ENCODE measurements at regions not wholly inside any gene's neighbourhood (a gene's known extent, or its start where the extent isn't known, plus 50 kb on each side); places are given as distances from the start of the nearest gene placed in this dataset.
A peak's percentile ranks its signal among the peaks of the same experiment; 100 is the strongest.

DNA sequence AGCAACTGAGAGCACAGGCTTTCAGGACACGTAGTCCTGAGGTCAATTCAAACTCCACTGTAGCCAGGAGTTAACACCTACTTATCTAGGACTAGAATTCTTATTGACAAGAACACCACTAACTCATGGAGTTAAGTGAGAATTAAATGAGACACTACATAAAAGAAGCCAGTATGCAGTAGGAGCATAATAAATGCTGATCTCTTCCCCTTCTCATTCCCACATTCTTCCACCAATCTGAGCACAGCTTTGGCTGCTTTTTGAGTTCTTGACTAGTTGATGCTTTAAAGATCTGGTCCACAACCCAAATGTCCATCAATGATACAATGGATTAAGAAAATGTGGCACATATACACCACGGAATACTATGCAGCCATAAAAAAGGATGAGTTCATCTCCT is 55.2 kb downstream of the TTC32 start:
- DNase-seq (ENCODE audit: low read depth), result no peak

- no peak for DNase-seq (ENCODE audit: low read depth)
These were observed 55.8 kb downstream of the TTC32 start for GRCh38 chr2:19846030-19846429.

DNA sequence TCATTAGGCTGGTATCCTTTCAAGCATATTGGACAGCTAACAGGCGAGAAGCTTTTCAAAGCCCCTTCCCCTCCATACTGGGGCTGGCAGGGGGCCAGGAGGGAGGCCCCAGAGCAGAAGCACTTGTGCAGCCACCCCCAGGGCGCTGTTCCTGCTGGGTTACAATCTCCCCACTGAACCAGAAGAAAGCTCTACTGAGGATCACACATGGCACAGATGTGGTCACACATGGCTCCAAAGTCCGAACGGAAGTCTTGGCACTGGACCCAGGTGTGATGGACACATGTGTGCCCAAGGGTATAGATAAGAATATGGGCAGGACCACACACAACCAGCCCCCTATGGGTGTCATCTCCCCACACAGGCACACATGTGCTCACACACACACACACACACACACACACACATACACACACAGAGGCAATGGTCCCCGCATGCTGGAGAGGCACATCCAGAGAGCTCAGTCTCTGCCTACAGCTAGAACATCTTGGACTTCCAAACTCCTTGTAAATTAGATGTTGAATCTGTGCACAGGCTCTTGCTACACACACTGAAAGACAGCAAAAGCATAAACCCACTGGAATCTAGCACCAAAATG is 56.4 kb downstream of the TTC32 start:
- DNase-seq (ENCODE audit: low read depth), result no peak

GRCh38 chr2:19844750-19845149 is 57.0 kb downstream of the TTC32 start:
- no peak for DNase-seq (ENCODE audit: low read depth)

- no peak for DNase-seq (ENCODE audit: low read depth)
These were observed 57.7 kb downstream of the TTC32 start for GRCh38 chr2:19843992-19844515.

DNA sequence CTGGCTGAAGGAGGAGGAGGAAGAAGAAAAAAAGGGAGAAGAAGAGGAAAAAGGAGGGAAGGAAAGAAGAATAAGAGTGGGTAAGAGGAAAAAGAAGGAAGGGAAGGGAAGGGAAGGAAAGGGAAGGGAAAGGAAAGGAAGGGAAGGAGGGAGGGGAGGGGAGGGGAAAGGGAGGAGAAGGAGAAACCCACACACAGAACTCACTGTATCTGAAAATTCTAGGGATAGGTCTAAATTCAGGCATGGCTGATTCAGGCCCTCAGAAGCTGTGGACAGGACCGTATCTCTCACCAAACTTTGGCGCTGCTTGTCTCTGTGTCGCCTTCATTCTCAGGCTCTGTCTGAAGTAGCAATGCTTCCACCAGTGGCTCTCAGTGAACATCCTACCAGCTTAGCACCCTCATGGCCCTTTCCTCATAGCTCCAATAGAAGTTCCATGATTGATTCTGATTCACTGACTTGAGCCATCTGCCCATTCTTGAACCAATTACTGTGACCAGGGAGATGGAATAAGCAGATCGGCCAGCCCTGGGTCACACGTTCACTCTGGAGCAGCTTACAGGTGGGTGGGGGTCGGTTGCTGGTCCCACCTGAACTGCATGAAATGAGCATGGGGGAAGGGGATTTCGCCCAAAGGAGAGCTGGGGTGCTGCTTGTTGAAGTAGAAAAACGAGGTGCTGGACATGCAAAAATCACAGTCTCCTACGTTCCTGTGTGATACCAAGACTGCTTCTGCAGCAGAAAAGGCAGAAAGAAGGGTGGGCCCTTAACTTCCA is 59.7 kb downstream of the TTC32 start:
- DNase-seq (ENCODE audit: low read depth), result no peak

GRCh38 chr2:19839438-19839837 is 62.3 kb downstream of the TTC32 start:
- DNase-seq (ENCODE audit: low read depth), result no peak

DNA sequence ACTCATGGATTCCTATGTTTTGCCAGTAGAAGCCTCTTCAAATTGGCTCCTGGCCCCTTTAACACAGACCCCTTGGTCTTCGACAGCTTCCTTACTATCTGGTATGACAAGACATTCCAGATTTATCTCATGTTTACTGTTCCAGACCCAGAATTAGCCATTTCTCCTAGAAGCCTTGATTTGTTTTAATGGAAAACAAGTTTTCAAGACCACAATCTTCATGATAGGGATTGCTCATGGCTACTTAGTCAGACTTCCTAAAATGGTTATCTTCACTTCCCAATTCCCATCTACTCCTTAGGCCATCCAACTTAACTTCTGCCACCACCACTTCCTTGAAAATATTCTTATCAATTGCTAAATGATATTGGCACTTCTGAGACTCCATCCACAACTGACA is 63.2 kb downstream of the TTC32 start:
- no peak for DNase-seq (ENCODE audit: low read depth)

GRCh38 chr2:19837235-19837766 is 64.5 kb downstream of the TTC32 start:
- no peak for DNase-seq (ENCODE audit: low read depth)

DNA sequence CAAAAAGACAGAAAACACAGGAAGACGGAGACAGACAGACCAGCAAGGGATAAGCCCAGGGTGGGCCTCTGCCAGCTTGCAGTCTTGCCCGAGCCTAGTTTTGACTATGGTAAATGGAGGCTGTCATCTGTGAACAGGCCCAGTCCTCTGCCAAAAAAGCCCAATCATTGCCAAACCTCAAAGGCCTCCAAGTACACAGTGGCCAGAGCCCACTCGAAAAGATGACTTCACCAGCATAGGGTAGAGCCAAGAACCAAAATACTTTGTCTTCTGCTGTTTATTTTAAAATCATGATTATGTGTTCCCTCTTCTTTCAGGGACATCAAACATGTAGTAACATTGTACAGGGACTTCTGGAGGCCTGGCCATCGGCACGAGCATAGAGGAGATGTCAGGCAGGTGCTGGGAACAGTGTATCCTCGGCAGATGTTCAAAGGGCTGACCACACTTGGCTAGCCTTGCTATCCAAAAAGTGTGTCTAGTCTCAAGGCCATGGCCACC is 66.0 kb downstream of the TTC32 start:
- no peak for DNase-seq (ENCODE audit: low read depth)

DNA sequence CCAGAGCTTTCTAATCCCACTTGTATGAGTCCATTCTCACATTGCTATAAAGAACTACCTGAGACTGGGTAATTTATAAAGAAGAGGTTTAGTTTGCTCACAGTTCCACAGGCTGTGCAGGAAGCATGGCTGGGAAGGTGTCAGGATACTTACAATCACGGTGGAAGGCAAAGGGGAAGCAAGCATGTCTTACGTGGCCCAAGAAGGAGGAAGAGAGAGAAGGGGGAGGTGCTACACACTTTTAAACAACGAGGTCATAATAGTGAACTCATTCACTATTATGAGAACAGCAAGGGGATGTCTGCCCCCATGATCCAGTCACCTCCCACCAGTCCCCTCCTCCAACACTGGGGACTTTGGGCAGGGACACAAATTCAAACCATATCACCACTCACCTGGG is 67.8 kb downstream of the TTC32 start:
- DNase-seq (ENCODE audit: low read depth), result no peak

GRCh38 chr2:19829672-19830071 is 72.1 kb downstream of the TTC32 start:
- no peak for DNase-seq (ENCODE audit: low read depth)

GRCh38 chr2:19826874-19827273 is 74.9 kb downstream of the TTC32 start:
- no peak for DNase-seq (ENCODE audit: low read depth)

- no peak for DNase-seq (ENCODE audit: low read depth)
These were observed 78.3 kb downstream of the TTC32 start for GRCh38 chr2:19823507-19823906.

DNA sequence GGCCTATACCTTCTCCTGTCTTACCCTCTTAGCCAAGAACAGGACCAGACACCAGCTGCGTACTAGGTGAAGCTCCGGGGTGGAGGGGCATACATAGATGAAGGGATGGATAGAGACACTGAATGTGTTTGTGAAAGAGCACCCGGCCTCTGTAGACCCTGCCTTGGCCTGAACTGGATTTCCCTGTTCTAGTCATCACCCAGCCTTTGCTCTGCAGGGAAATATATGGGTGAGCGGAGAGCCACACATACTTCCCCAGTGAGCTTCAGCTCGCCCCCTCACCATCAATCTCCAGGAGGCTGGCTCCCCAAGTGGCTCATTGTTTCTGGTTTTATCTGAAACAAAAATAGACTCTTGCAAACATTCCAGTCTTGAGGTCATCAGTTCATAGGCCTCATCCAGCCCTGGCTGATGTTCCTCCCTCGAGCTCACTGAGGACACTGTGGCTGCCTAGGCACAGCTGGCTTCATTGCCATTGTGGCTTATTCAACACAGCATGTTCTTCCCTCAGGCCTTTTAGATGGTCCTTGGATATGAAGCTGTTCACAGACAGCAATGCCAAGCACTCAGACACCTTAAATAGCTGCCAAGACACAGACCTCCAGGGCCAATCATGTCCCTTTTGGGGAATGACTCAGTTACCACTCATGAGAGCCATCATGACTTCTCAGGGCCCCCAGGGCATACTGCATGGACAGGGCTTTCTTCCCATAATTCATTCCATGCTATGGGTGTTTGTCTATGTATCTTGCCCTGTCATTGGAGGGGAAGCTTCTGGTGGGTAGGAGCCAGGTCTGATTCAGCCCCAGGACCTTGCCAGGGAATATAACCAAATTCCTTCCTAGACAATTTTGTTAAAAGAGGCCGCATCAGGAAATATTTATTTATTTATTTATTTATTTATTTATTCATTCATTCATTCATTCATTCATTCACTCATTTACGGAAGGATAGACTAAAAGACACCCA is 82.4 kb downstream of the TTC32 start:
- peak; percentile 87 for DNase-seq (ENCODE audit: low read depth)

GRCh38 chr2:19818543-19818942 is 83.2 kb downstream of the TTC32 start:
- DNase-seq (ENCODE audit: low read depth), result no peak

- DNase-seq (ENCODE audit: low read depth), result no peak
These were observed 83.7 kb downstream of the TTC32 start for GRCh38 chr2:19818039-19818438.

DNA sequence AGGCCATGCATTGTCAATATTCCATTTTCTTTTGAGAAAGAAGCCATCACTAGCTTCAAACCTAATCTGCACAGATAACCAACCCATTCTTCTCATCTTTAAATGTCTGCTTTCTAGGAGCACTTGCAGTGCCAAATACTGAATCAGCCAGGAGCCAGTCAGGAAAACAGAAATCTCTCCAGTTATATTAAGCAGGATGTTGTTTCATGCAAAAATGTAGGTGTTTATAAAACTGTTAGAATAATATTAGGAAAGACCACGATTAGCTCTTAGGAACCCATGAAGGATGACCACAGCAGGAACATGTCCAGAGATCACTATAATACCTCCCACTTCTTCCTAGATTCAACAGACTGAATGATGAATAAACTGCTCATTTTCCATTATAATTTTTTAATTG is 86.0 kb downstream of the TTC32 start:
- DNase-seq (ENCODE audit: low read depth), result no peak

GRCh38 chr2:19812166-19812565 is 89.6 kb downstream of the TTC32 start:
- DNase-seq (ENCODE audit: low read depth), result no peak

GRCh38 chr2:19811186-19811585 is 90.6 kb downstream of the TTC32 start:
- DNase-seq (ENCODE audit: low read depth), result no peak

DNA sequence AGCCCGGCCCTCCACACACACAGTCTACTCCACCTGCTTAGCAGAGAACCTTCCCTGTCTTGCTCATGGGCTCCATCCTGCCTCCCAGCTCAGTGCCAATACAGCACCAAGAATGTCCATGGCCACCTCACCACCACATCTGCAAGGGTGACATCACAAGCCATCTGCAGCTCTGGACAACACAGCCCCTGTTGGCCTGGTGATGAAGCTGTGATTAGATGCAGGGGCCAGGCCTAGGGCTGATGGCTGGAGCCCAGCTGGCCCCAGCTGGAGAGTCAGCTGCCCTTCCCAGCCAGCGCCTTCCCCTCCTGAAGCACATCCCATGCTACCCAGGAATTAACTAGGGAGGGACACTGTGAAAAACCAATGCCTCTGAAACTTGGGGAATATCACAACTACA is 91.1 kb downstream of the TTC32 start:
- DNase-seq (ENCODE audit: low read depth), result peak; percentile 8

Data from HT1080 (cell line).